HG03432 (cell line): ENCODE measurements at regions not wholly inside any gene's neighbourhood (a gene's known extent, or its start where the extent isn't known, plus 50 kb on each side); places are given as distances from the start of the nearest gene placed in this dataset.

Experiments used
- ATAC-seq: cut with Tn5 transposase; IDR thresholded peaks from one replicate; pipeline ENCODE4 v1.9.1; 2021; ENCODE audit warnings: mild to moderate bottlenecking, moderate library complexity; ENCODE audit not compliant: unreplicated experiment

GRCh38 chr21:37967036-37967435 is 50.8 kb upstream of the KCNJ6 start:
- ATAC-seq, result no peak

GRCh38 chr21:37968744-37969143 is 52.5 kb upstream of the KCNJ6 start:
- no peak for ATAC-seq

GRCh38 chr21:37970548-37970947 is 54.3 kb upstream of the KCNJ6 start:
- ATAC-seq, result no peak

GRCh38 chr21:37971390-37971950 is 55.2 kb upstream of the KCNJ6 start:
- no peak for ATAC-seq

GRCh38 chr21:37974081-37974480 is 57.8 kb upstream of the KCNJ6 start:
- no peak for ATAC-seq

- ATAC-seq, result no peak
These were observed 66.5 kb upstream of the KCNJ6 start for GRCh38 chr21:37982496-37983318.

- no peak for ATAC-seq
These were observed 67.3 kb upstream of the KCNJ6 start for GRCh38 chr21:37983336-37984095.

- no peak for ATAC-seq
These were observed 68.2 kb upstream of the KCNJ6 start for GRCh38 chr21:37984416-37984815.

- no peak for ATAC-seq
These were observed 69.7 kb upstream of the KCNJ6 start for GRCh38 chr21:37986000-37986399.

GRCh38 chr21:37986751-37987399 is 70.6 kb upstream of the KCNJ6 start:
- ATAC-seq, result no peak

GRCh38 chr21:37987668-37988067 is 71.4 kb upstream of the KCNJ6 start:
- no peak for ATAC-seq

- no peak for ATAC-seq
These were observed 76.8 kb upstream of the KCNJ6 start for GRCh38 chr21:37993071-37993470.

- no peak for ATAC-seq
These were observed 78.0 kb upstream of the KCNJ6 start for GRCh38 chr21:37994211-37994610.

- no peak for ATAC-seq
These were observed 96.4 kb upstream of the KCNJ6 start for GRCh38 chr21:38012672-38013071.

- no peak for ATAC-seq
These were observed 97.5 kb upstream of the KCNJ6 start for GRCh38 chr21:38013741-38014140.

- no peak for ATAC-seq
These were observed 98.0 kb upstream of the KCNJ6 start for GRCh38 chr21:38014298-38014697.

GRCh38 chr21:38027901-38028498 is 111.7 kb upstream of the KCNJ6 start:
- no peak for ATAC-seq

GRCh38 chr21:38032082-38032801 is 116.0 kb upstream of the KCNJ6 start:
- no peak for ATAC-seq

GRCh38 chr21:38036016-38036415 is 119.8 kb upstream of the KCNJ6 start:
- no peak for ATAC-seq

GRCh38 chr21:38037416-38037815 is 121.2 kb upstream of the KCNJ6 start:
- ATAC-seq, result no peak
